NCI-H226 (cell line): ENCODE measurements at regions not wholly inside any gene's neighbourhood (a gene's known extent, or its start where the extent isn't known, plus 50 kb on each side); places are given as distances from the start of the nearest gene placed in this dataset.
"Not testable (repeated sequence)": the region's sequence is repeated elsewhere in the genome, so short reads cannot be mapped to it uniquely, and the experiment has no call there.

Experiments
- DNase-seq: peaks from one replicate; pipeline ENCODE4 v3.0.0-alpha.2; 2015

DNA sequence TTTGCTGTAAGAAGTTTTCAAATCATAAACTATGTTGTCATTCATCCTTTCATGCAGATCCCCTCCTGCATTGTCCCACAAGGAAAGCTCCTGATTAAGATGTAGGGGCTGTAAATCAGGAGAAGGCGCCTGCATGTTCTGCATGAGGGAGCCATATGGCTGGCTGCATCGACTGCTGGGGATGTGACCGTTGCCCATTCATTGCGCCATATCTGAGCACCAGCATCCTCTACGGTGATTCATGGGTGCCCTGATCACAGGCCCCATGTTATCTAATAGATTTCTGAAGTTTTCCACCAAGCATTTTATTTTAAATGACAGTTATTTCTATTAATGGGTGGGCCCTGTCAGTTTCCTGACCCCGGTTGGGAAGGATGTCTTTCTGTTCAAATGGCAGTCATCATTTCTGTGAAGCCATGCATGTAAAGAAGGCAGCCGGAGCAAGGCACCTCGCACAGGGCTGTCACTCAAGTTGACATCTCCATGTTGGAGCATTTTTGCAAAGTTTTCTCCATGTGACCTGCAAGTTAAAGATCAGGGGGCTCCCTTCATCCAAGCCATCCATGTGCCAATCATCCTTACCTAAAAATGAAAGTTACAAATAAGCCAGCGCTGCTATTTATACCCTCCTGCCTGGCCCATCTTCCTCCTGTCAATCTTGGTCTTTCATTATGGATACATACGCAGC is 128.8 kb downstream of the TEX36 start:
- no peak for DNase-seq

DNA sequence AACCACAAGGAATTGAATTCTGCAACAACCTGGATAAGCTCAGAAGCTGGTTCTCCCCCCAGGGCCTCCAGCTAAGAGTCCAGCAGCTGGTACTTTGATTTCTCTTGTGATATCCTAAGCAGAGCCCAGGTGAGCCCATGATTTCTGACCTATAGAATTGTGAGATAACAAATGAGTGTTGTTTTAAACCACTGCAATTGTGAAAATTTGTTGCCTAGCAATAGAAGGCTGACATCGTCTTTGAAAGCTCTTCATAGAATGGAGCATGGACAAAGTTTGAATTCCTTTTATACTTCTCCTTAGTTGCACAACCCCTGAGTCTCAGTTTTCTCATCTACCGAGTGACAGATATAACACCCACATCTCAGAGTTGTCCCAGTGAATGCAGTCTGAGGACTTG is 129.9 kb downstream of the TEX36 start:
- no peak for DNase-seq

DNA sequence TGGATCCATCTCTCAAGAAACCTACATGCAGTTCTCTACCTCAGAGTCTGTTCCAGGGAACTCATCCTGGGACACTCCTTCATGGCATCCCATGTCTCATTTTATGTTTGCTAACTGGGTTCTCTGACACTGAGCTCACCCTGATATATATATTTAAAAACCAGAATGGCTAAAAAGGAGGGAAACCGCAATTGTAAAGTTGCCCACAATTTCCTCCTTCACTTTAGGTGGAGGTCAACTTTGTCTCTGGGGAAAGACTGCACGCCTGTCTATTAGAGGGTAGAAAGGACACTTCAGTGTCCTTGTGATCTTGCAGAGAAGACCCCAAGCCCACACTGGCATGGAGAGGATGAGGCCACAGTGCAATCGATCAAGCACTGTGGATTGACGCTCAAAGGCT is 131.7 kb downstream of the TEX36 start:
- no peak for DNase-seq

DNA sequence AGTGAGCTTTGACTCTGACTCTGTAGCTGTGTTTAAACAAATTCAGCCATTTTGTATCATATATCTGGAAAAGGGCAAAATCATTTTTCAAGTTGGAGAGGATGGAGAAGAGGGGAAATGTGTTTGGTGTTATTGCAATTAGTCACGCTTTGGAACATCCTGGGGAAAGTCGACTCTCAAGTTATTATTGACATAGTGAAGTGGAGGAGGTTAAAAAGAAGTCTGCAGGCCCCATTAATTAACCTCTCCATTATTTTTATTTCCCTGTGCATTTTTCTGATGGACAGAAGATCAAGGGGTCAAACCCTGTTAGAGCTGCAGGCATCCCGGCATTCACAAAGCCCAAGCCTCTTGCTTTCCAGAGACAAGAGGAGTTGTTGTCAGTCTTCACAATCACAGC is 132.6 kb downstream of the TEX36 start:
- no peak for DNase-seq

DNA sequence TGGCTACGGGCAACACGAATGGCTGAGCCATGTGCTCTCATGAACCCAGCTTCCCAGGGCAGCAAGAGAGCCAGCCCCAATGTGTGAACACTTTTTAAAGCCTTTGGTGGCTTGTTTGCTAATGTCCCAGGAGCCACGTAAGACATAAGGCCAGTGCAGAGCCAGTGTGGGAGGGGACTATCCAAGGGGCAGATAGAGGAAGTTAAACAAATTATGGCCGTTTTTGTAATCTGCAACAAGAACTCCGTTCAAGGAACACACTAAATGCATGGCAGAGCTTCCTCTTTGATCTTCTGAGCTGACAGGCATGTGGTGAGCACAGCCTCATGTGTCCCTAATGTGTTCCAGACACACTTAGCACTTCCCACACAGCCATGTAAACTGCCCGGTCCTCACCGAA is 133.3 kb downstream of the TEX36 start:
- no peak for DNase-seq

DNA sequence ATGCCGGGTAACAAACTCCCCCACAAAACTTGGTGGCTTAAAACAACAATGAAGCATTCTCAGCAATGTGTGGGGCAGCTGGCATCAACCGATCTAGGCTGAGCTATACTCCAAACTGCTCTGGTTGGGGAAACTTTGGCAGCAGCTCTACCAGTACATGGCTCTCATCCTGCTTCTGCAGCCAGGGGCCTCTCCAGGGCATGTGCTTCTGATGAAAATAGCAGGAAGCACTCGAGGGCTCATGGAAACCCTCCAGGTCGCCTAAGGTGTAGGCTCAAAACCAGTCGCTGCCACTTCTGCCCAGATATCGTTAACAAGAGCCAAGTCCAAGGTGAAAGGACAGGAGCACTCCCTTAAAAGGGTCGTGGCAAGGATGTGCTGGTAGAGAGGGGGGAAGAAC is 134.1 kb downstream of the TEX36 start:
- DNase-seq = no peak

DNA sequence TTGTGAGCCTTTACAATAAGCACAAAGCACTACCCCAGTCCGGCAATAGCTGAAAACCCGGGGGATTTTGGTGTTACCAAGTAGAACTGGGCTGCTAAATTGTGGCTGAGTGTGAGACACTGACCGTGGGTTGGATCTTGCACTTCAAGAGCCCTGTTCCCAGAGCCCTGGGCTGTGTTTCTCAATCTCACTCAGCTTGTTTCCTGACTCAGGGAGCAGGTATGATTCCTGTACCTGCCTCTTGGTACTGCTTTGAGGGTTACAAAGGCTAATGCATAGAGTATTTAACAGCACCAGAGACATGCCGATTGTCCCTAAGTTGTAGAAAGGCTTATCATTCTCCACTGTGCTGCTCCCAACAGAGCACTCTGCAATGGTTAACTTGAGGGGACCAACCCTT is 134.6 kb downstream of the TEX36 start:
- no peak for DNase-seq

DNA sequence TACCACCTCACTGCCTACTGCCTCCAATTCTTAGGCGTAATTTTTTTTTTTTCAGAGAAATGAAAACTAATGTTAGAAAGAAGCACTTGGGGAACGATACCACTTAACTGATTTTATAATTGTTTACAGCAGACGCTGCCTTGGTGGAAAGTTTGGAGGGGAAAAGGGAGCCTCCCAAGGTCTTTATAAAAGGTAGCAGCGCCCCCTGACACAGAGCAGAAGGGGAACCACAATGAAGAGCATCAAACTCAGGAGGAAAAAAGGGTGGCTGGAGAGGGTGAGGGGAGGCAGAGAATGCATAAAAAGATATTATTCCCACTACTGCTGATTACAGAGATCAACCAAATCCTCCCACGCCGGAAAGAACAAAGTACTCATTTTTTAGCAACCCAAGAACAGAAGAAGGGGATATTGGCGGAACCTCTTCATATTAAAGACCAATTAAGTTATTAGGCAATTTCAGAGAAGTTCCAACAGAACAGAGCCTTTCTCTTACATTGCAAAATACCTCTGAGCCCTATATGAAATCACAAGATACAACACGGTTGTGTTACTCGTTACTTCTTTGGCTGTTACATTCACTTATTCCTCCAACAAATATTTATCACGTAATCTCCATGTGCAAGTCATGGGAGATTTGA is 135.8 kb downstream of the TEX36 start:
- DNase-seq = no peak

DNA sequence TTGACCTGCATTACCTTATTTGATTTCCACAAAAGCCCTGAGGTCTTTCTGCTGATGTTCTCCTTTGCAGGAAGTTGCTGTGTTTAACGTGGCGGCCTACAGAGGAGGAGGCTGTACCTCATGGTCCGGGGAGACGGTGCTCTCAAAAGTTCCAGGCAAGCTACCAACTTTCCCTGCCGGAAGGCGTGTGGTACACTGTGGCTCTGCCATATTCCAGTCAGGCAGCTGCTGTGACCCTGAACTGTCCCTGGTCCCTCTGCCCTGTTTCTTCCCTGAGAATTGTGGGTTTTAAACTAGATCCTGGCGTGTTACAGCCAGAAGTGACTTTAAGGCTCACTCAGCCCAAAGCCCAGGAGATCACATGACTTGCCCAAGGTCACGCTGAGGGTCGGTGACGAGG is 139.2 kb downstream of the TEX36 start:
- no peak for DNase-seq

DNA sequence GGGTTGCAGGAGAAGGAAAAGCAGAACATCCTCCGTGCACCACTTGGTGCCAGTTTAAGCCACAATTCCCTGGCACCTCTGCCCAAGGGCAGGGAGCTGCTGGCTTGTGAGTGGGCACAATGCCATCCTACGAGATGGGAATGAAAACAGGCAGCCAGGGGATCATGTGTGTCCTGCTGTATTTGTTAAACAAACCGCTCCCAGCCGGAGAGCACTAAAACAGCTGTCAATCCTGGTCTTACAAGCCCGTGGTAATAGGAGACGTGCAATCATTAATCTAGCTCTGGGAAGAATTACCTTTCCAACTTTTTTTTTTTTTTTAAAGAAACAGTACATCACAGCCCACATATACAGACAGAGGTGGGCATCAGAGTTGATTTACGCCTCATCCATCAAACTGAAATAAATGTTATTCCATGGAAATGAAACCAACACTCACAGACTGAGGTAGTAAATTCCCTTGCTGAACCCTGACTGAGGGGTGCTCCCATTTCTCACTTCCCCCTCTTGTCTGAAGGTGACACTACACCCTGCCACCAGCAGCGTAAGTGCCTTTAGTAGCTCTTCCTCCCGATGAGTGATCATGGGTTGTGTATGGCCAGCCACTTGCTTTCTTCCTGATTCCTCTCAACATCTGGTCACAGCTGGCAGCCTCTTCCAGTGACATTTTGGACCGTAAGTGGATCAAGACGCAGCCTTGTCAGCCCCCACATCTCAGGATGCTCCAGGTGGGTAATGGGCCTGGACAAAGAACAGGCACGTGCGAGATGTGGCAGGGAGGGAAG is 143.8 kb downstream of the TEX36 start:
- no peak for DNase-seq

DNA sequence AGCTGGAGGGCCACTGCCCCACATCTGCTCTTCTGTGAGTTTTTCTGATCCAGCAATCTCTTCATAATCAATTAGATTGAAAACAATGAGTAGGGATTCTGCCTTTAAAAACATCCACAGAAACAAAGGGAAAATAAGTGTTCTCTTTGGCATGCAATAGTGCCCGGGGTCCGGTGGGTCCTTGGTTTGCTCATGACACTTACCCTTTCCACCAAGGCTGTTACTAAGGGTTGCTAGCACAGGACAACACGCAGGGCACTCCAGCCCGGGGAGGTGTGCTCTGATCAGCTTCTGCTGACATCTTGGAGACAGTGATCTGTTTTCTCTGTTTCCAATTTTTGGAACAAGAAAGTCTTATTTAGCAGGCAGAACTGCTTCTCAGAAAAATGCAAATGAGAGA is 146.7 kb downstream of the TEX36 start:
- no peak for DNase-seq

DNA sequence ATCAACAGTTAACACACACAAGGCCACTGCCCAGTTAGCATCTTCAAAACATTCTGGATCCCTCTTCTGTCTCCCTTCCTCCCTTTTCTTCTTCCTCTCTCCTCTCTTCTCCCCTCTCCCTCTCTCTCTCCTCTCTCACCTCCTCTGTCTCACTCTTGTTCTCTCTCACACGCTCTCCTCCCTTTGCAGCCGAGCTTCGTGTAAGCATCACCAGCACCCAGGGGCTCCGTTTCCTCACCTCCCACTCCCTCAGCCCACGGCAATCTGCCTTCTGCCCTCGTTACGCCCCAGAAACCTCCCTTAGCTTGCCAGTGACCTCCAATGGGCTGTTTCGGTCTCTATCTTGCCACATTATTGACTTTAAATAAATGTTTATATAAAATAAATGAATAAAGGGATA is 147.4 kb downstream of the TEX36 start:
- DNase-seq = no peak

DNA sequence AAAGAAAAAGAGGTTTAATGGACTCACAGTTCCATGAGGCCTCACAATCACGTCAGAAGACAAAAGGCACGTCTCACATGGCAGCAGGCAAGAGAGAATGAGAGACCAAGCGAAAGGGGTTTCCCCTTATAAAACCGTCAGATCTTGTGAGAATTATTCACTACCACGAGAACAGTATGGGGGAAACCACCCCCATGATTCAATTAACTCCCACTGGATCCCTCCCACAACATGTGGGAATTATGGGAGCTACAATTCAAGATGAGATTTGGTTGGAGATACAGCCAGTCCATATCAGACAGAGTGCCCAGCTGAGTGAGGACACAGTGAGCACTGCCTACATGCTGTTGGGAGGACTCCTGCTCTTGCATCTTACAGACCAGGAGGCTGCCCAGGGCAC is 148.4 kb downstream of the TEX36 start:
- no peak for DNase-seq

DNA sequence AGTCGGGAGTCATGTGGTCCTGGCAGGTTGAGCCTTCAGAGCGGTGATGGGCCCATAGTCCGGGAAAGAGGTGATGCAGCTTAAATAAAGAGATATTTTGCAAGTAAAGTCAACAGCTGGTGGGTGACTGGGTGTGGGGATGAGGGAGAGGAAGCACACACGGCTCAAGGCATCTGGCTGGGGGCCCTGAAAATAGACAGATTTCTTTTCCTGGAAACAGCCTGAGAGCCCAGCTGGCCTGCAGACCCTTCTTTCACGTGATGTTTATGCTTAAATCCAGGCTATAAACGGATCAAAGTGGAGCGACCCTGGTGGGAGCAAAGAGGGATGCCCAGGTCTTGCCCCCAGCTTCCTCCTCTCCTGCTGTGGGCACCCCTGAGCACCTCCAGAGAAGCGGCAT is 149.1 kb downstream of the TEX36 start:
- DNase-seq = no peak

DNA sequence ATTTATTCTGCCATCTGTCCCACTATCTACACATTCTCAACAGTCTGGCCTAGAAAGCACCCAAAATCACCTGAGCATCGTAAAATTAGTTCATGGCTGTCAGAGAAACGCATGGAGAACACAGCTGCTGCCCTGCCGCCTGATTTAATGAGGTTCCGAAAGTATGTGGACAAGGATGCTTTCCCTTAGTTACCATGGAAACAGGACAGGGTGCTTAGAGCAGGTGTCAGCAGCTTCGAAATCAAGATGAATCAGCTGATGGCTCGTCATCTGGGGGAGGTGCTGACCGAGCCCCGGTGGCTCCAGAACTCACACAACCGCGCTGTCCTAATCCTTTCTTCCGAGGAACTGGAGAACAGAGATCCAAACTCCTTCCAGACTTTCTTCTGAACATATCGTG is 151.5 kb downstream of the TEX36 start:
- DNase-seq = no peak

DNA sequence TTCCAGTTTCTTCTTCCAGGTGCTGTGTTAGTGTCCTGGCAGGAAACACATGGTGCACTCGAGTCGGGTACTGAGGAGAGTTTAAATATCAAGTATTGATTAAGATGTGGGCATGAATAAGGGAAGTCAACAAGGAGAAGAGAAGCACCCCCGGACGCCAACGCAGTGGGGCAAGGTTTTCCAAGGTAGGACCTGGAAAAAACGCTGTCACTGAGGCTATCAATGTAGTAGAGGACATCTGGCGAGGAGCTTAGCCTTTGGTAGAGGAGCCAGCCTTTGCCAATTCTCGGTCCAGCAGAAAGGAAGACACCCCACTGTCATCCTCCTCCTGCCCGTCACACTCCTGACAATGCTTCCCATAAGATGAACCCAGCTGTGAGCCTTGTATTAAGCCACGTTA is 159.6 kb downstream of the TEX36 start:
- DNase-seq = no peak

DNA sequence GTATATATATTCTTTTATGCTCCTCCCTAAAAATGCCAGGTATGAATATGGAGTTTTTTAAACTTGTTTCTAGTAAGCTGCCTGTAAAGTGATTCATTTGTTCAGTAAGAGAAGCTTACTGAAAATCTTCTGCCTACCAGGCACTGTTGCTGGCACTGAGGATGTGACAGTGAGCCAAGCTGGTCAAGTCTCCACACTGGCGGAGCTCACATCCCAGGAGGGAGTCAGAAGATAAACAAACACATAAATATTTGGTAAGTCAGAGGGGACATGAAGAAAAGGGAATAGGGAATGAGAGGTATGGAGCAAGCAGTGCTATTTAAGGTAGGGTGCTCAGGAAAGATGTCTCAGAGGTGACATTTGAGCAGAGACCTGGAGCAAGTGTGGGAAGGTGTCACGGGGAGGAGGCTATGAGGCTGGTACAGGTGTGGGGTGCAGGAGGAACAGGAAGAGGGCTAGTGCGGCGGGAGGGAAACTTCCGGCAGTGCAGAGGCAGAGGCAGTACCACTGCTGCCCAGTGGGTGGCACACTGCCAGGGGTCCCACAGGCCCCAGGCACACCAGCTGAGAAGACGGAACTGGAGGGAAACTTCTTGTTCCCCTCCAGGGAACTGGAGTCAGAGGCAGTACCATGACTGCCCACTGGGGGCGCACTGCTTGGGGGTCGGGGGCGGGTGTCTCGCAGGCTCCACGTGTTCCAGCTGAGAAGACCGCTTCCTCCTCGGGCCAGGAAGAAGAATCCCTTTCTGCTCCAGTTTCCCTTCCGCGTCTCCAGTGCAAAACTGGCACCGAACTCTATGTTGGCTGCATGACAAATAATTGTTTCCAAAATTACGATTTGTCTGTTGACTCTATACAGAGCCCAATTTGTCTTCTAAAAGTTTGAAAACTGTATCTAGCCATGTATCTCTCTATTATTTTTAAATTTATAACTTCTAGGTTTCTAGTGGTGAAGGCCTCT is 161.0 kb downstream of the TEX36 start:
- DNase-seq = no peak

DNA sequence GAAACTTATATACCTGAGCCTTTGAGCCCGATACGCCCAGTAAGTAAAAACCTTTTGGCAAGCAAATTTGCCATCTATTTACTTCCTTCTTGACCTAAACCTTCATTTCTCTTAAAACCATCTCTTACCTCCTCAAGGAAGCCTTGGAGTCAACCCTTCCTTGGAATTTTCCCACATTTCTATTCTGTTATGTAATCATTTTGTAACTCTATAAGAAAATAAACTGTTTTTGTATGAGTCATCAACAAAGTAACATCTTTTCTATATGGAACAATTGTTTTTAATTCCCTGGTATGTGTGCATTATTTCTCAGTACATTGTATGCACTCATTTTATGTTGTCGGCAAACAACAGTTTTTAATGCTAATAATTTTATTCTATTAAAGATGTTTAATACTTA is 162.0 kb downstream of the TEX36 start:
- no peak for DNase-seq

DNA sequence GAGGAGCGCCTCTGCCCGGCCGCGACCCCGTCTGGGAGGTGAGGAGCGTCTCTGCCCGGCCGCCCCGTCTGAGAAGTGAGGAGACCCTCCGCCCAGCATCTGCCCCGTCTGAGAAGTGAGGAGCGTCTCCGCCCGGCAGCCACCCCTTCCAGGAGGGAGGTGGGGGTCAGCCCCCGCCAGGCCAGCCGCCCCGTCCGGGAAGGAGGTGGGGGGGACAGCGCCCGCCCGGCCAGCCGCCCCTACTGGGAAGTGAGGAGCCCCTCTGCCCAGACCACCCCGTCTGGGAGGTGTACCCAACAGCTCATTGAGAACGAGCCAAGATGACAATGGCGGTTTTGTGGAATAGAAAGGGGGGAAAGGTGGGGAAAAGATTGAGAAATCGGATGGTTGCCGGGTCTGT is 164.6 kb downstream of the TEX36 start:
- DNase-seq = not testable (repeated sequence)

DNA sequence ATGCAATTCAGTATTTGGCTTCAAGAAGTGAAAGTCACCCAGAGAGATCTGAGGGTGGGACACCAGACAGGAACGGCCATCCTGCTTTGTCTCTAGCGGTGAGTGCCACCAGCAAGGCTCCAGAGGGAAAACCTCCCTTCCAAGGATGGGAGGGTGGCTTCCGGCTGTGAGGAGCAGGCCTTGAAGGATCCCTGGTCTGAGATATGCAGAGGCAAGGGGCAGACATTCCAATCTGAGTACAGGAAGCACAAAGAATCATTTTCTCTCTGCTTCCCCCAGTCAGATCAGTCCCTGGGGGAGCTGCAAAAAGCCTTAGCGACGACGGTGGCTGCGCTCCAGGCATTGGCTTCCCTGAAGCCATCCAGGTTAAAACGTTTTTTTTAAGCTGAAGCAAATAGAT is 167.4 kb downstream of the TEX36 start:
- no peak for DNase-seq

DNA sequence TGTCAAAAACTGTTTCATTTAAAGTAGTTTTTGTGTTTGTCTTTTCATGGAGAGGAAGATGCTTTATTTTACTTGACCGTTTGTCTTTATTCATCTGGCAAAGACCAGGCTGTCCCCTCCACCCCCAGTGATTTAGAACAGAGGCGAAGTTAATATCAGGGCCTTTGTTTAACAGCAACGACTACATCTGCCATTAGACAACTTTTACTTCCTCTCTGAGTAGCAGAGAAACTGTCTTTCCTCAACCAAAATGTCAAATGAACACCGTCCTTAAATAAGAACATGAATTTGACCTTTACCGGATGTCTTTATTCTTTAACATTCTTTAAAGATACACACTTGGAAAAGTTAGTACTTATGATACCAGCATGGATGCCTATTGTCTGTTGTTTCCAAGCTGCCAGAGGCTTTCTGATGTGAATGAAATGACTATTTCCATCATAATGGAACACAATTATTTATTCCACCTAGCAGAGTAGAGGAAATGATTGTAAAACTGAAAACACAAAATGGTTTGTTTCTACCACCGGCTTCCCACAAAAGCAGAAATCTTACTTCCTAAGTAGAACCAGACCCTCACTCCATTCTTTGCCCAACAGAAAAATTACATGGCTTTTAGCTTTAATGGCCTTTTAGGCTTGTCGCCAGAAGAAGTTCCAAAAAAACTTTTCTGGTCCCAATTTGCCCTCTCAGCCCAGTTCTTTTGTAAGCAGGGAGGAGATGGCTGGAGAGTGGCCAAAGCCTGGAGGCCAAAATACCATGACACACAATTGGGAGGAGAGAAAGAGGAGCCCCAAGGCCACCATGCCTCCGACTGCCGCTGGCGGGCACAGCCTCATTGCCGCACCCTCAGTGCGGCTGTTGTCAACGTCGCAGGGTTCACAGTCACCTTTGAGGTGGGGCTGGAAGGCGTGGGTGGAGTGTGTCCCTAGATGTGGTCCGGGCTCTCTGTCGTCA is 168.5 kb downstream of the TEX36 start:
- DNase-seq = no peak
